ENCODE measurements at regions not wholly inside any gene's neighbourhood (a gene's known extent, or its start where the extent isn't known, plus 50 kb on each side); places are given as distances from the start of the nearest gene placed in this dataset.

DNA sequence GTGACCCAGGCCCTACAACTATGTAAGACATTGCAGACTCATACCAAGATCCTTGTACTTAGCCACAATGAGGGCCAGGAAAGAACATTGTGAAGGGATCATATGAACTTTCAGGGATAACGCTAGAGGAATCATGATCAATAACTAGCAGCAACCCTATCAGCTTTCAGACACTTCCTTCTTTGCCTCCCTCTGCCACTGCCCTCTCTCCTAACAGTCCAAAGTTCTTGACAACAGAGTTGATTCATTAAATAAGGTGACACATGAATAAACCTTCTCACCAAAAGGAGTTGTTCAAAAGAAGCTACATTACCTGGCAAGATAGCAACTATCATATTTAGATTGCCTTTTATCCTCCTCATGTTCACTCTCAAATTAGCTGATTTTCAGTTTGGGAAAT is 272.2 kb upstream of the DACH1 start:
- Histone ChIP-seq H3K4me1 (replicated peaks in 1 of 2) (peaks cover 3 to 9% of the 10 kb centered on the region in 2 donors), H3K9me3 (replicated peaks in 1 of 3) (no peaks in the 10 kb centered on the region), H3K36me3 (replicated peaks in 1 of 2) (no peaks in the 10 kb centered on the region), H3K27me3 (no peaks in the 10 kb centered on the region), H3K27ac (no peak overlapping the region), H3K4me3 (no peak overlapping the region)
- intact Hi-C loops (cut with DNase I): no loop called here
- 0 to 52% (median 47%) methylated on average over 1 of the region's 1 CpG for WGBS, 4 donors
- TF ChIP-seq, protein P1, sequence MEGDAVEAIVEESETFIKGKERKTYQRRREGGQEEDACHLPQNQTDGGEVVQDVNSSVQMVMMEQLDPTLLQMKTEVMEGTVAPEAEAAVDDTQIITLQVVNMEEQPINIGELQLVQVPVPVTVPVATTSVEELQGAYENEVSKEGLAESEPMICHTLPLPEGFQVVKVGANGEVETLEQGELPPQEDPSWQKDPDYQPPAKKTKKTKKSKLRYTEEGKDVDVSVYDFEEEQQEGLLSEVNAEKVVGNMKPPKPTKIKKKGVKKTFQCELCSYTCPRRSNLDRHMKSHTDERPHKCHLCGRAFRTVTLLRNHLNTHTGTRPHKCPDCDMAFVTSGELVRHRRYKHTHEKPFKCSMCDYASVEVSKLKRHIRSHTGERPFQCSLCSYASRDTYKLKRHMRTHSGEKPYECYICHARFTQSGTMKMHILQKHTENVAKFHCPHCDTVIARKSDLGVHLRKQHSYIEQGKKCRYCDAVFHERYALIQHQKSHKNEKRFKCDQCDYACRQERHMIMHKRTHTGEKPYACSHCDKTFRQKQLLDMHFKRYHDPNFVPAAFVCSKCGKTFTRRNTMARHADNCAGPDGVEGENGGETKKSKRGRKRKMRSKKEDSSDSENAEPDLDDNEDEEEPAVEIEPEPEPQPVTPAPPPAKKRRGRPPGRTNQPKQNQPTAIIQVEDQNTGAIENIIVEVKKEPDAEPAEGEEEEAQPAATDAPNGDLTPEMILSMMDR (IDR thresholded peaks at IDR 0.05): no peak
- no peak for TF ChIP-seq POLR2A (IDR thresholded peaks at IDR 0.05)
- no peak for DNase-seq

DNA sequence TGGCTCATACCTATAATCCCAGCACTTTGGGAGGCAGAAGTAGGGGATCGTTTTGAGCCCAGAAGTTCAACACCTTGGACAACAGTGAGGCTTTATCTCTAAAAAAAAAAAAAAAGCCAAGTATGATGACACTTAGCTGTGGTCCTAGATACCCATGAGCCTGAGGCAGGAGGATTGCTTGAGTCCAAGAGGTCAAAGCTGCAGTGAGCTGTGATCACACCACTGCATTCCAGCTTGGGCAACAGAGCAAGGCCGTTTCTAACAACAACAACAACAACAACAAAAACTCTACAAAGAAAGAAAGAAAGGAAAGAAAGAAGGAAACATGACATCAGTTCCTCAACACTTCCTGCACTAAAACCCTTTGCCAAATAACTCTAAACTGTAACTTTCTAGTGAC is 265.1 kb upstream of the DACH1 start:
- intact Hi-C loops (cut with DNase I): no loop called here
- WGBS, 4 donors: 64 to 81% (median 75%) methylated on average over 2 of the region's 2 CpGs
- Histone ChIP-seq H3K27me3 (no peaks in the 10 kb centered on the region), H3K36me3 (replicated peaks in 1 of 2) (no peaks in the 10 kb centered on the region), H3K9me3 (replicated peaks in 1 of 3) (no peaks in the 10 kb centered on the region), H3K4me3 (no peak overlapping the region), H3K27ac (no peak overlapping the region), H3K4me1 (replicated peaks in 1 of 2) (no peaks in the 10 kb centered on the region)
- no peak for TF ChIP-seq POLR2A (IDR thresholded peaks at IDR 0.05)
- TF ChIP-seq, protein P1 (IDR thresholded peaks at IDR 0.05): no peak
- DNase-seq: no peak

DNA sequence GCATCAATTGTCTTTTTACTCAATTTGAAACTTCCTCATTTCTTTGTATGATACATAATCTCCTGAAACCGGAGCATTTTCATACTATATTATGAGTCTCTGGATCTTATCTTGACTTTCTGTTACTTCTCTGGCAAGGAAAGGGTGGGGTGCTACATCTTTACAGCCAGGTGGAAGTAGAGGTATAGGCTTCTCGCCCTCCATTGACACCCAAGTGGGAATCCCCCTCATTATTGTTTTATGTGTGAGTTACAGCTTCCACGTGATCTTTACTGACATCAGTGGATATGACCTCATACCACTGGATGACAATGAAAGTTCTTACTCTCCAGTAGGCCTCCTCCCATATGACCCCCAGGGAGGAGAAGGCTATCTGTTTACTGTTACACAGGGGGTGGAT is 262.1 kb upstream of the DACH1 start:
- intact Hi-C loops (cut with DNase I): no loop called here
- 58 to 77% (median 64%) methylated on average over 3 of the region's 3 CpGs for whole genome bisulfite sequencing, 4 donors
- no peaks in the 10 kb centered on the region for H3K36me3 ChIP-seq (replicated peaks in 1 of 2)
- no peak for DNase-seq
- H3K27ac ChIP-seq: no peak overlapping the region
- H3K4me1 ChIP-seq (replicated peaks in 1 of 2): no peaks in the 10 kb centered on the region
- H3K27me3 ChIP-seq: no peaks in the 10 kb centered on the region
- no peak for TF ChIP-seq POLR2A (IDR thresholded peaks at IDR 0.05)
- TF ChIP-seq, protein P1 (IDR thresholded peaks at IDR 0.05): no peak
- no peak overlapping the region for H3K4me3 ChIP-seq
- H3K9me3 ChIP-seq (replicated peaks in 1 of 3): no peaks in the 10 kb centered on the region

DNA sequence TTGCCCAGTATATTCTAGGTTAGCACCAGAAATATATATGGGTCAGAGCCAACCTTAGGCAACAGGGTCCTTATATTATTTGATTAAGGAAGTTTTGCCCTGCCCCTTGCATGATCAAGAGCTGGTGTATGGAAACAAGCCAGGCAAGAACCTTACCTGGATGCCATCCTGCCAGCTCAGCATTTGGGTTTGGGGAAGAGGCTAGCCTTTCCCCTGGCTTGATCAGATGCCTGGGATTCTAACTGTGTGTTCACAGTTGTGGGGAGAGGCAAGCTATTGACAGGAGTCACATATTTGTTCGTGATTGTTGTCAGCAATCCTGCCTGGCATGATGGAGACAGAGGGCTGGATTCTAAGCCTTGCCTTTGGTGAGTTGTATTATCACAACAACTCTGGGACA is 260.0 kb upstream of the DACH1 start:
- intact Hi-C loops (cut with DNase I): no loop called here
- TF ChIP-seq, protein P1 (IDR thresholded peaks at IDR 0.05): no peak
- TF ChIP-seq POLR2A (IDR thresholded peaks at IDR 0.05): no peak
- Histone ChIP-seq H3K36me3 (replicated peaks in 1 of 2) (no peaks in the 10 kb centered on the region), H3K9me3 (replicated peaks in 1 of 3) (no peaks in the 10 kb centered on the region), H3K4me3 (no peak overlapping the region), H3K27me3 (no peaks in the 10 kb centered on the region), H3K27ac (no peak overlapping the region), H3K4me1 (replicated peaks in 1 of 2) (no peaks in the 10 kb centered on the region)
- WGBS, 4 donors: 50 to 88% (median 81%) methylated on average over 1 of the region's 1 CpG
- DNase-seq: no peak

All from adrenal gland (tissue), 9 donors.